Neural progenitor cell (in vitro differentiated cells): ENCODE measurements at regions not wholly inside any gene's neighbourhood (a gene's known extent, or its start where the extent isn't known, plus 50 kb on each side); places are given as distances from the start of the nearest gene placed in this dataset.
"Not testable (repeated sequence)": the region's sequence is repeated elsewhere in the genome, so short reads cannot be mapped to it uniquely, and the experiment has no call there.

Experiments used
- EZH2 ChIP-seq: fragments of 200-600 bp; sonication (generic); IDR thresholded peaks from 2 replicates; pipeline ENCODE4 v1.6.1; 2017; ENCODE audit warnings: antibody characterized with exemption, mild to moderate bottlenecking, moderate library complexity
- EZH2phosphoT487 ChIP-seq: fragments of 200-600 bp; sonication (generic); IDR thresholded peaks from 2 replicates; pipeline ENCODE4 v1.6.1; 2017; ENCODE audit warnings: antibody characterized with exemption
- TF ChIP-seq, protein P1 (sequence below): fragments of 200-600 bp; sonication (generic); IDR thresholded peaks from 2 replicates; pipeline ENCODE4 v1.5.1; 2017; ENCODE audit warnings: antibody characterized with exemption, mild to moderate bottlenecking

DNA sequence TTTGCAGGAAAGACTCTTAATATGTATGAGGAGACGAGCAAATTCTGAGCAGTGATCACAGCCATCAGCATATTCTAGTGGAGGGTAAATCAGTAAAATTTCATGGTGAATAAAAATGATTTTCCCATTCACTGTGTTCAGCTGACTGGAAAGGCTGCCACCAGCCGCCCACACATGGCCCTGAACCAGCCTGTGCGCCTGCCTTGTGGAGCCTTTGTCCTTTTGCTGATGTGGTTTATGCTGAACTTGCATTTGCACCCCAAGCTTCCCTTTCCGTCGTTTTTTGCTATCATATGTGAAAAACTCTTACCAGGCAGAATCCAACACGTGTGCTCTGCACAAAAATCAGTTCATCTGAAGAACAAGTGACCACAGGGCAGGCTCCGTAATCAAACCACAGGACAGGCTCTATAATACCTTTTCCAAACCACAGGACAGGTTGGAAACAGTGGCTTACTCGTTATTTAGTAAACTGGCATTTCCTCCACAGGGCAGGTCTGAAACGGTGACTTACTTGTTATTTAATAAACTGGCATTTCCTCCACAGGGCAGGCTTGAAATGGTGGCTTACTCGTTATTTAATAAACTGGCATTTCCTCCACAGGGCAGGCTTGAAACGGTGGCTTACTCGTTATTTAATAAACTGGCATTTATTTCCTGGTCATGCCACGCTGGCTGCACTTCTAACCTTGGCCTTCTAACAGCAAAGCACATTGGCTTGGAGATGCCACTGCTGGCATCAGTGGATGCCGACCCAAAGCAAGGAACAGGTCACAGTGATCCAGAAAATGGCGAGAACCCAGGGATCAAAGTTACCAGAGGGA is 58.4 kb upstream of the TNK2 start:
- TF ChIP-seq, protein P1, sequence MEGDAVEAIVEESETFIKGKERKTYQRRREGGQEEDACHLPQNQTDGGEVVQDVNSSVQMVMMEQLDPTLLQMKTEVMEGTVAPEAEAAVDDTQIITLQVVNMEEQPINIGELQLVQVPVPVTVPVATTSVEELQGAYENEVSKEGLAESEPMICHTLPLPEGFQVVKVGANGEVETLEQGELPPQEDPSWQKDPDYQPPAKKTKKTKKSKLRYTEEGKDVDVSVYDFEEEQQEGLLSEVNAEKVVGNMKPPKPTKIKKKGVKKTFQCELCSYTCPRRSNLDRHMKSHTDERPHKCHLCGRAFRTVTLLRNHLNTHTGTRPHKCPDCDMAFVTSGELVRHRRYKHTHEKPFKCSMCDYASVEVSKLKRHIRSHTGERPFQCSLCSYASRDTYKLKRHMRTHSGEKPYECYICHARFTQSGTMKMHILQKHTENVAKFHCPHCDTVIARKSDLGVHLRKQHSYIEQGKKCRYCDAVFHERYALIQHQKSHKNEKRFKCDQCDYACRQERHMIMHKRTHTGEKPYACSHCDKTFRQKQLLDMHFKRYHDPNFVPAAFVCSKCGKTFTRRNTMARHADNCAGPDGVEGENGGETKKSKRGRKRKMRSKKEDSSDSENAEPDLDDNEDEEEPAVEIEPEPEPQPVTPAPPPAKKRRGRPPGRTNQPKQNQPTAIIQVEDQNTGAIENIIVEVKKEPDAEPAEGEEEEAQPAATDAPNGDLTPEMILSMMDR = not testable (repeated sequence)
- not testable (repeated sequence) for TF ChIP-seq EZH2, EZH2phosphoT487
